ENCODE measurements at regions not wholly inside any gene's neighbourhood (a gene's known extent, or its start where the extent isn't known, plus 50 kb on each side); places are given as distances from the start of the nearest gene placed in this dataset.

GRCh38 chr7:17640730-17641377 lies 299.4 kb downstream of the SNX13 start:
- in situ Hi-C loops (cut with HindIII; ENCODE audit: extremely low pct_ligation_motif_present, low pct_unique_long_range_greater_than_20kb) (no loop called here), intact Hi-C loops (cut with micrococcal nuclease; ENCODE audit: unreplicated experiment) (loop anchor here (10.0 kb wide), 2 partner anchors 96 to 296 kb away; no protein-coding TSS in a partner anchor)
- no peak for FAIRE-seq
- Histone ChIP-seq H3K4me1 (ENCODE audit: insufficient read depth, low read length) (peaks cover 7% of the 10 kb centered on the region; the same call in 1 of the 2 replicates), H3K27me3 (ENCODE audit: control insufficient read depth in 1 of 2, insufficient read depth in 2 of 2, low read length in 2 of 2) (no peaks in the 10 kb centered on the region; a peak in 1 of 5 replicates), H3K9me3 (ENCODE audit: low read length) (peaks cover 11% of the 10 kb centered on the region), H3K79me2 (ENCODE audit: insufficient read depth, low read length) (no peaks in the 10 kb centered on the region), H3K27ac (ENCODE audit: extremely low read length, insufficient read depth, low read length) (no peak overlapping the region), H3K4me3 (replicated peaks in 1 of 3; ENCODE audit: insufficient read depth in 1 of 3, low read depth in 2 of 3, low read length in 3 of 3) (no peak overlapping the region), H2AFZ (ENCODE audit: low read length) (no peak overlapping the region), H3K9ac (ENCODE audit: insufficient read depth, low read depth, low read length) (no peak overlapping the region), H3K4me2 (ENCODE audit: low read depth, low read length) (no peak overlapping the region), H4K20me1 (ENCODE audit: insufficient read depth, low read length) (no peaks in the 10 kb centered on the region), H3K36me3 (replicated peaks in 1 of 2; ENCODE audit: control insufficient read depth in 1 of 2, insufficient read depth in 2 of 2, low read length in 2 of 2) (no peaks in the 10 kb centered on the region)
- 0 out of 3 replicates have a peak, but pooled peaks have one; percentile 31 for ATAC-seq
- WGBS (ENCODE audit: low lambda C conversion rate) = 22% methylated on average over 4 of the region's 4 CpGs
- TF ChIP-seq NCOR1 (IDR thresholded peaks at IDR 0.05; ENCODE audit: borderline replicate concordance, low read length) = no peak
- TF ChIP-seq CTCF (CRISPR knock-in tag; IDR thresholded peaks at IDR 0.05) = peak; percentile 34
- peak; percentile 38 for TF ChIP-seq STAG1 (CRISPR knock-in tag; IDR thresholded peaks at IDR 0.05)
- 0 out of 2 replicates have a peak, but pooled peaks have one; percentile 10 for TF ChIP-seq RAD21 (CRISPR knock-in tag; IDR thresholded peaks at IDR 0.05)
- CTCF ChIA-PET (ENCODE audit: low intra/inter-chr PET ratio, low total read pairs) = no interaction called here
- peak; percentile 28 for DNase-seq (ENCODE audit: low spot score)
- no TSS peak for BruUV-seq (replicated peaks)
- POLR2A ChIA-PET = no interaction called here

GRCh38 chr7:17645500-17645899 lies 294.8 kb downstream of the SNX13 start:
- no peak overlapping the region for H2AFZ ChIP-seq (ENCODE audit: low read length)
- intact Hi-C loops (cut with micrococcal nuclease; ENCODE audit: unreplicated experiment) = loop anchor here (10.0 kb wide), 2 partner anchors 101 to 301 kb away; no protein-coding TSS in a partner anchor
- no peaks in the 10 kb centered on the region for H3K36me3 ChIP-seq (replicated peaks in 1 of 2; ENCODE audit: control insufficient read depth in 1 of 2, insufficient read depth in 2 of 2, low read length in 2 of 2)
- no peak overlapping the region for H3K4me2 ChIP-seq (ENCODE audit: low read depth, low read length)
- no peak for TF ChIP-seq BCL6 (CRISPR knock-in tag; IDR thresholded peaks at IDR 0.05)
- no peak for TF ChIP-seq KDM5A (IDR thresholded peaks at IDR 0.05; ENCODE audit: borderline replicate concordance, low read length)
- no peak for TF ChIP-seq ZNF598 (CRISPR knock-in tag; IDR thresholded peaks at IDR 0.05; ENCODE audit: borderline replicate concordance)
- TF ChIP-seq ATF1 (CRISPR knock-in tag; IDR thresholded peaks at IDR 0.05) = no peak
- no peak for TF ChIP-seq NONO (IDR thresholded peaks at IDR 0.05)
- TF ChIP-seq NONO (CRISPR knock-in tag; conservative IDR thresholded peaks at IDR 0.05) = no peak
- no peak for TF ChIP-seq IRX3 (CRISPR knock-in tag; IDR thresholded peaks at IDR 0.05; ENCODE audit: borderline replicate concordance, low read depth)
- no peak overlapping the region for H3K9ac ChIP-seq (ENCODE audit: insufficient read depth, low read depth, low read length)
- H3K4me3 ChIP-seq (replicated peaks in 1 of 3; ENCODE audit: insufficient read depth in 1 of 3, low read depth in 2 of 3, low read length in 3 of 3) = no peak overlapping the region
- ChIA-PET POLR2A (no interaction called here), CTCF (ENCODE audit: low intra/inter-chr PET ratio, low total read pairs) (no interaction called here)
- peaks cover 11% of the 10 kb centered on the region for H3K9me3 ChIP-seq (ENCODE audit: low read length)
- 51% methylated on average over 1 of the region's 1 CpG for WGBS (ENCODE audit: low lambda C conversion rate)
- no peaks in the 10 kb centered on the region for H4K20me1 ChIP-seq (ENCODE audit: insufficient read depth, low read length)
- FAIRE-seq = no peak
- no peaks in the 10 kb centered on the region; a peak in 1 of 5 replicates for H3K27me3 ChIP-seq (ENCODE audit: control insufficient read depth in 1 of 2, insufficient read depth in 2 of 2, low read length in 2 of 2)
- BruUV-seq (replicated peaks) = no TSS peak
- DNase-seq (ENCODE audit: low spot score) = no peak
- H3K27ac ChIP-seq (ENCODE audit: extremely low read length, insufficient read depth, low read length) = no peak overlapping the region
- in situ Hi-C loops (cut with HindIII; ENCODE audit: extremely low pct_ligation_motif_present, low pct_unique_long_range_greater_than_20kb) = no loop called here
- H3K4me1 ChIP-seq (ENCODE audit: insufficient read depth, low read length) = no peaks in the 10 kb centered on the region
- no peaks in the 10 kb centered on the region for H3K79me2 ChIP-seq (ENCODE audit: insufficient read depth, low read length)
- ATAC-seq = no peak

All from HepG2 (cell line).